A673 (cell line): ENCODE measurements at regions not wholly inside any gene's neighbourhood (a gene's known extent, or its start where the extent isn't known, plus 50 kb on each side); places are given as distances from the start of the nearest gene placed in this dataset.
"Not testable (repeated sequence)": the region's sequence is repeated elsewhere in the genome, so short reads cannot be mapped to it uniquely, and the experiment has no call there.

ENCODE experiments used
- BruUV-seq: library from RNA; stranded (reverse); fragments of 400-500 nt; replicated peaks from 2 replicates; lab custom pipeline; 2021; lab: Mats Ljungman, UMichigan
- CTCF ChIA-PET: fragments of 300-600 bp; sonication (Branson Sonifier 250); formaldehyde crosslinking; loops from one replicate; lab custom pipeline; 2022; ENCODE audit warnings: antibody characterized with exemption; lab: Charles Lee
- POLR2A ChIA-PET: fragments of 300-600 bp; sonication (Branson Sonifier 250); formaldehyde crosslinking; loops from one replicate; lab custom pipeline; 2022; ENCODE audit warnings: antibody characterized with exemption; ENCODE audit not compliant: low non-redundant PET; lab: Charles Lee
- DNase-seq: peaks from one replicate; pipeline ENCODE4 v3.0.0-alpha.2; 2015; ENCODE audit warnings: low spot score
- H3K27ac ChIP-seq: fragments of 200-600 bp; sonication (generic); 2 replicates; pipeline ENCODE4 v1.5.1; 2016; ENCODE audit warnings: mixed run types, low read depth, mild to moderate bottlenecking, mixed read lengths, antibody characterized with exemption, low read length; ENCODE audit not compliant: poor library complexity, severe bottlenecking
- H3K27me3 ChIP-seq: fragments of 200-600 bp; sonication (generic); replicated peaks from 2 replicates; pipeline ENCODE4 v1.6.1; 2017; ENCODE audit warnings: mixed run types, low read depth, mild to moderate bottlenecking, mixed read lengths, antibody characterized with exemption, low read length; ENCODE audit not compliant: insufficient read depth, poor library complexity
- H3K36me3 ChIP-seq: fragments of 200-600 bp; sonication (generic); 2 replicates; pipeline ENCODE4 v1.6.1; 2016; ENCODE audit warnings: mixed run types, mild to moderate bottlenecking, mixed read lengths, antibody characterized with exemption, low read length; ENCODE audit not compliant: insufficient read depth, poor library complexity, severe bottlenecking
- H3K4me1 ChIP-seq: fragments of 200-600 bp; sonication (generic); 2 replicates; pipeline ENCODE4 v1.6.1; 2017; ENCODE audit warnings: mixed run types, mild to moderate bottlenecking, mixed read lengths, antibody characterized with exemption, low read length; ENCODE audit not compliant: insufficient read depth, poor library complexity, severe bottlenecking
- H3K4me3 ChIP-seq: fragments of 200-600 bp; sonication (generic); 2 replicates; pipeline ENCODE4 v1.5.1; 2016; ENCODE audit warnings: low read depth, mixed run types, mild to moderate bottlenecking, mixed read lengths, low read length; ENCODE audit not compliant: poor library complexity, severe bottlenecking
- H3K9me3 ChIP-seq: fragments of 200-600 bp; sonication (generic); 2 replicates; pipeline ENCODE4 v1.6.1; 2016; ENCODE audit warnings: mixed run types, low read depth, mild to moderate bottlenecking, mixed read lengths, antibody characterized with exemption, low read length; ENCODE audit not compliant: poor library complexity, severe bottlenecking
- EZH2 ChIP-seq: fragments of 200-600 bp; sonication (generic); IDR thresholded peaks from 2 replicates; pipeline ENCODE4 v1.6.1; 2017; ENCODE audit warnings: borderline replicate concordance, low read depth, mild to moderate bottlenecking, mixed read lengths, antibody characterized with exemption, low read length; ENCODE audit not compliant: poor library complexity, severe bottlenecking
- intact Hi-C: fragments of 100-400 bp; cut with micrococcal nuclease; formaldehyde crosslinking; loops from one replicate; pipeline ENCODE4 v1.10.0; 2022; ENCODE audit not compliant: unreplicated experiment
- TF ChIP-seq, protein P1 (sequence below): fragments of 300-800, 200-600 bp; sonication (generic); conservative IDR thresholded peaks from 2 replicates; pipeline ENCODE4 v1.5.1; 2017; ENCODE audit warnings: low read depth, mild to moderate bottlenecking, antibody characterized with exemption, low read length, moderate library complexity, mixed read lengths

- H3K4me1 ChIP-seq, DNase-seq, BruUV-seq, H3K27ac ChIP-seq, POLR2A ChIA-PET, H3K27me3 ChIP-seq, H3K36me3 ChIP-seq, CTCF ChIA-PET, intact Hi-C loops, H3K4me3 ChIP-seq, H3K9me3 ChIP-seq: not testable (repeated sequence)
These were observed 54.4 kb upstream of the MUCL1 start for GRCh38 chr12:54799966-54800365.

- no TSS peak for BruUV-seq
- intact Hi-C loops = no loop called here
- Histone ChIP-seq H3K4me3 (no peak overlapping the region), H3K4me1 (no peaks in the 10 kb centered on the region), H3K27me3 (no peaks in the 10 kb centered on the region), H3K9me3 (no peaks in the 10 kb centered on the region), H3K36me3 (no peaks in the 10 kb centered on the region), H3K27ac (no peak overlapping the region)
- DNase-seq = peak; percentile 43
- POLR2A ChIA-PET = no interaction called here
- TF ChIP-seq, protein P1, sequence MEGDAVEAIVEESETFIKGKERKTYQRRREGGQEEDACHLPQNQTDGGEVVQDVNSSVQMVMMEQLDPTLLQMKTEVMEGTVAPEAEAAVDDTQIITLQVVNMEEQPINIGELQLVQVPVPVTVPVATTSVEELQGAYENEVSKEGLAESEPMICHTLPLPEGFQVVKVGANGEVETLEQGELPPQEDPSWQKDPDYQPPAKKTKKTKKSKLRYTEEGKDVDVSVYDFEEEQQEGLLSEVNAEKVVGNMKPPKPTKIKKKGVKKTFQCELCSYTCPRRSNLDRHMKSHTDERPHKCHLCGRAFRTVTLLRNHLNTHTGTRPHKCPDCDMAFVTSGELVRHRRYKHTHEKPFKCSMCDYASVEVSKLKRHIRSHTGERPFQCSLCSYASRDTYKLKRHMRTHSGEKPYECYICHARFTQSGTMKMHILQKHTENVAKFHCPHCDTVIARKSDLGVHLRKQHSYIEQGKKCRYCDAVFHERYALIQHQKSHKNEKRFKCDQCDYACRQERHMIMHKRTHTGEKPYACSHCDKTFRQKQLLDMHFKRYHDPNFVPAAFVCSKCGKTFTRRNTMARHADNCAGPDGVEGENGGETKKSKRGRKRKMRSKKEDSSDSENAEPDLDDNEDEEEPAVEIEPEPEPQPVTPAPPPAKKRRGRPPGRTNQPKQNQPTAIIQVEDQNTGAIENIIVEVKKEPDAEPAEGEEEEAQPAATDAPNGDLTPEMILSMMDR = no peak
- TF ChIP-seq EZH2 = no peak
- CTCF ChIA-PET = no interaction called here
These were observed 55.7 kb upstream of the MUCL1 start for GRCh38 chr12:54798651-54799050.

DNA sequence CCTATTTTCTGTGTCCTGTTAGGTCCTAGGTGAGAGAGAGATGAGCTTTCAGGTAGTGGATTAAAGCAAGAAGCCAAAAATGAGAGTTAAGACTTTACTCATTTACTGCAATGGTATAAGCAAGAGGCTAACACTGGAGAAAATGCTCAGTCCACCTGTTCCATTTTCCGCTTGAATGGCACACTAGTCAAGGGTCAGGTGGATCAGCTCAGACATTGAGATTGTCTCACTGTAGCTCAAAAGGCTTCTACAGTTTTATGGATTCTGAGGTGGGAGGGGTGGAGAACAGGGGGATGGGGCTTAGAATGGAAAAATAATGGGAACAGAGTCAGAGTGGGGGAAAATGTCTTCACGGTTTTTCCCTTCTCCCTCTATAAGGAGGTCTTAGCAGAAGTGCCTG lies 57.3 kb upstream of the MUCL1 start:
- intact Hi-C loops = no loop called here
- no peak overlapping the region for H3K27ac ChIP-seq

DNA sequence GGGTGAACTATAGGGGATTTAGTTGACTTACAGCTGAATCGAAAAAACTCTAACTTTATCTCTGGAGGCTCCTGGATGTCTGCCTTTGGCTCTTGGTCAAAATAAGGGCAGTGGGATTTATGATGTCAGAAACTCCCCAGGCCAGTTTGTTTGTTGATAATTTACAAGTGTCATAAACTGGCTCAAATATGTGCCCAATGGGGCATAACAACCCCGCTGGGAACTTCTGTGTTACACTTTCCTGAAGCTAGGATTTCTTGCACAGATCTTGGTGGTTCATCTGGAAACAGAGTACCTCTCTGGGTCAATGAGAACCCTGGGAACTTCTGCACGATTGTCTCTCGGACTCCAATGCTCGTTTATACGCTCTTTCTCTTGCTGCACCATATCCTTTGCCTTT lies 58.7 kb upstream of the MUCL1 start:
- no peak for TF ChIP-seq EZH2
- TF ChIP-seq, protein P1 = no peak
- Histone ChIP-seq H3K27me3 (no peaks in the 10 kb centered on the region), H3K4me1 (no peaks in the 10 kb centered on the region), H3K9me3 (no peaks in the 10 kb centered on the region), H3K27ac (no peak overlapping the region), H3K36me3 (no peaks in the 10 kb centered on the region), H3K4me3 (no peak overlapping the region)
- DNase-seq = no peak
- POLR2A ChIA-PET = no interaction called here
- CTCF ChIA-PET = no interaction called here
- intact Hi-C loops = no loop called here
- BruUV-seq = no TSS peak

More for the DNA sequence above, 57.3 kb upstream of the MUCL1 start:
- POLR2A ChIA-PET = no interaction called here
- no peak for TF ChIP-seq EZH2
- TF ChIP-seq, protein P1 = no peak
- no peaks in the 10 kb centered on the region for H3K27me3 ChIP-seq
- no peak for DNase-seq
- CTCF ChIA-PET = no interaction called here
- H3K4me3 ChIP-seq = no peak overlapping the region
- no TSS peak for BruUV-seq
- H3K9me3 ChIP-seq = no peaks in the 10 kb centered on the region
- no peaks in the 10 kb centered on the region for H3K4me1 ChIP-seq
- no peaks in the 10 kb centered on the region for H3K36me3 ChIP-seq
